Psoas muscle (tissue), 7 donors: ENCODE measurements at regions not wholly inside any gene's neighbourhood (a gene's known extent, or its start where the extent isn't known, plus 50 kb on each side); places are given as distances from the start of the nearest gene placed in this dataset.

Source experiments
- ATAC-seq, 4 donors: fragments of 200-7000 bp; cut with Tn5 transposase; one replicate each; pipeline ENCODE4 v1.9.1; 2020; ENCODE audit warnings: moderate library complexity in 3 of 4, mild to moderate bottlenecking in 2 of 4
- DNase-seq, 2 donors: peaks; one replicate each; pipeline ENCODE4 v3.0.0-alpha.2; 2020
- H3K27ac ChIP-seq: fragments of 200-600 bp; one replicate; pipeline ENCODE4 v1.8.0; 2022
- H3K27me3 ChIP-seq, 3 donors: fragments of 200-600 bp in 1 of 3; one replicate each; pipeline versions ENCODE4 v1.6.1 to v1.8.0; 2013 to 2022; ENCODE audit warnings: low read length in 2 of 3, mild to moderate bottlenecking in 2 of 3, moderate library complexity in 1 of 3; ENCODE audit not compliant: insufficient read depth in 3 of 3
- H3K36me3 ChIP-seq, 2 donors: fragments of 200-600 bp in 1 of 2; one replicate each; pipeline versions ENCODE4 v1.6.1 to v1.8.0; 2013 to 2022; ENCODE audit warnings: low read depth in 1 of 2, mild to moderate bottlenecking in 1 of 2, moderate library complexity in 1 of 2; ENCODE audit not compliant: insufficient read depth in 1 of 2
- H3K4me1 ChIP-seq: fragments of 200-600 bp; one replicate; pipeline ENCODE4 v1.8.0; 2022
- H3K4me3 ChIP-seq: fragments of 200-600 bp; one replicate; pipeline ENCODE4 v1.8.0; 2022; ENCODE audit warnings: mild to moderate bottlenecking
- H3K9me3 ChIP-seq: fragments of 200-600 bp; one replicate; pipeline ENCODE4 v1.8.0; 2022
- WGBS, 3 donors: extraction: QIAGEN DNeasy Blood & Tissue Kit; methylation state at CpG; one replicate each; pipeline versions ENCODE4 v1.1.6 to v1.1.7; 2013; 5-methylcytosine and 5-hydroxymethylcytosine counted together
- intact Hi-C, 2 donors: fragments of 100-400 bp; cut with DNase I; formaldehyde crosslinking; loops; one replicate each; pipeline versions ENCODE4 v1.11.0 to v1.14.2; 2022
- TF ChIP-seq, protein P1 (sequence below): fragments of 200-600 bp; IDR thresholded peaks from one replicate; pipeline ENCODE4 v1.8.0; 2022; ENCODE audit warnings: antibody characterized with exemption
- donor health status: healthy with polysubstance abuse.
- donor health status: DM: no; HTN: no; CAD: no; lungs with moderate emphysema.
- donor health status: Bipolar disorder and iron deficiency.
- donor health status: healthy.
- donor health status: DM: yes; HTN: yes; CAD: no.
- donor health status: DM: no; HTN: no; CAD: no.
- donor health status: DM: yes; HTN: yes; CAD: no.

- H3K27ac ChIP-seq, result no peak overlapping the region
Observed at GRCh38 chr17:12567077-12568053, 98.3 kb upstream of the MYOCD start.

DNA sequence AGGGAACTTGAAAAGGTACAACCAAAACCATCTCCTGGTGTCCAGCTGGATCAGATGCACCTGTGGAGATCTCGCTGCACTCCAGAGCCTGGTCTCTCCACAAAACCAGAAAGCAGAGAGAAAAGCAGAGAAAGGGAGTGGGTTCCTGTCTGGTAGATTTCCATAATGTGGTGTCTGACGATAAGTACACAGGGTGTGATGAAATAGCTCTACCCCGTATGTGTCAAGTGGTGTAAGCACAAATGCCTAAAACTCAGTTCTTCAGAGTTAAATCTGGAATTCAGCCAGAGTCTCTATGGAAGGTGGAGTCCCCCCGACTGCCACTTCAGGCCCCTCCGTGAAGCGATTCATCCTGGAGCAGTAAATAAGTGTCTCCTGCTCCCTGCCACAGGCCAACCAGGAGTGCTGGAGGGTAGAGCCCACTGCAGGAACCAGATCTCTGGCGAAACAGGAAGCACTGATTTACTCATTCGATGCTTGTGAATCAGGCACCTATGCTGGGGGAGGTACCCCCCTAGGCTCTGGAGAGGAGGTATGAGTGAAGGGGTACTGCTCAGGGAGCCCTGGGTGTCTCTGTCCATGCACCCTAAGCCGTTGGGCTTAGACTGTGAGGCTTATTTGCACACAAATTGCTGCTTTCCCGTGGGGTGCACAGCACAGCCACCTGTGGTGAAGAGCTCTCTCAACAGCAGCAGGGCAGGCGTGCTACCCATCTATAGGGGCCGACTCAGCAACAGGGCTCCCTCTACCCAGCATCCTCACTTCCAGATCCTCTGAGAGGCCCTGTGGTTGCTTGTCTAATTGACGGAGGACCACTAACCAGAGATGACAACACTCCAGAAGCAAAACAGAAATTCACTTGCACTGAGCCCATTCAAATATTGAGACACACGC is 97.1 kb upstream of the MYOCD start:
- H3K4me1 ChIP-seq, result no peaks in the 10 kb centered on the region
- ATAC-seq, result no peak
- H3K27me3 ChIP-seq, result peaks cover 0 to 5% (median 0%) of the 10 kb centered on the region in 3 donors
- H3K4me3 ChIP-seq, result no peak overlapping the region
- intact Hi-C loops, result loop anchor here in 1 of 2 donors (10.0 kb wide), 1 partner anchor 64 kb away; no protein-coding TSS in a partner anchor
- H3K36me3 ChIP-seq, result no peaks in the 10 kb centered on the region
- 53 to 59% (median 59%) methylated on average over 14 of the region's 14 CpGs for WGBS, 3 donors
- TF ChIP-seq, protein P1, sequence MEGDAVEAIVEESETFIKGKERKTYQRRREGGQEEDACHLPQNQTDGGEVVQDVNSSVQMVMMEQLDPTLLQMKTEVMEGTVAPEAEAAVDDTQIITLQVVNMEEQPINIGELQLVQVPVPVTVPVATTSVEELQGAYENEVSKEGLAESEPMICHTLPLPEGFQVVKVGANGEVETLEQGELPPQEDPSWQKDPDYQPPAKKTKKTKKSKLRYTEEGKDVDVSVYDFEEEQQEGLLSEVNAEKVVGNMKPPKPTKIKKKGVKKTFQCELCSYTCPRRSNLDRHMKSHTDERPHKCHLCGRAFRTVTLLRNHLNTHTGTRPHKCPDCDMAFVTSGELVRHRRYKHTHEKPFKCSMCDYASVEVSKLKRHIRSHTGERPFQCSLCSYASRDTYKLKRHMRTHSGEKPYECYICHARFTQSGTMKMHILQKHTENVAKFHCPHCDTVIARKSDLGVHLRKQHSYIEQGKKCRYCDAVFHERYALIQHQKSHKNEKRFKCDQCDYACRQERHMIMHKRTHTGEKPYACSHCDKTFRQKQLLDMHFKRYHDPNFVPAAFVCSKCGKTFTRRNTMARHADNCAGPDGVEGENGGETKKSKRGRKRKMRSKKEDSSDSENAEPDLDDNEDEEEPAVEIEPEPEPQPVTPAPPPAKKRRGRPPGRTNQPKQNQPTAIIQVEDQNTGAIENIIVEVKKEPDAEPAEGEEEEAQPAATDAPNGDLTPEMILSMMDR, result no peak
- no peak overlapping the region for H3K27ac ChIP-seq
- no peak for DNase-seq
- no peaks in the 10 kb centered on the region for H3K9me3 ChIP-seq

More at GRCh38 chr17:12567077-12568053, 98.3 kb upstream of the MYOCD start:
- H3K9me3 ChIP-seq, result no peaks in the 10 kb centered on the region
- H3K36me3 ChIP-seq, result no peaks in the 10 kb centered on the region
- 55 to 56% (median 56%) methylated on average over 10 of the region's 10 CpGs for WGBS, 3 donors
- H3K4me3 ChIP-seq, result no peak overlapping the region
- DNase-seq, result no peak
- TF ChIP-seq, protein P1, result no peak
- peaks cover 0 to 5% (median 0%) of the 10 kb centered on the region in 3 donors for H3K27me3 ChIP-seq
- ATAC-seq, result no peak
- intact Hi-C loops, result loop anchor here in 1 of 2 donors (10.0 kb wide), 1 partner anchor 63 kb away; no protein-coding TSS in a partner anchor
- H3K4me1 ChIP-seq, result no peaks in the 10 kb centered on the region

DNA sequence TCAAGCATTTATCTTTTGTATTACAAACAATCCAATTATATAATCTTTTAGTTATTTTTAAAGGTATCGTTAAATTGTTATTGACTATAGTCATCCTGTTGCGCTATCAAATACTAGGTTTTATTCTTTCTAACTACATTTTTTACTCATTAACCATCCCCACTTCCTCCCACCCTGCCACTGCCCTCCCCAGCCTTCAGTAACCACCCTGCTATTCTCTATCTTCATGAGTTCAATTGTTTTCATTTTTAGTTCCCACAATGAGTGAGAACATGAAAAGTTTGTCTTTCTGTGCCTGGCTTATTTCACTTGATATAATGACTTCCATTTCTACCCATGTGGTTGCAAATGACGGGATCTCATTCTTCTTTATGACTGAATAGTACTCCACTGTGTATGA is 94.1 kb upstream of the MYOCD start:
- DNase-seq (no peak), ATAC-seq (no peak)
- Histone ChIP-seq H3K36me3 (no peaks in the 10 kb centered on the region), H3K4me1 (no peaks in the 10 kb centered on the region), H3K9me3 (no peaks in the 10 kb centered on the region), H3K27ac (no peak overlapping the region), H3K27me3 (peaks cover 0 to 5% (median 0%) of the 10 kb centered on the region in 3 donors), H3K4me3 (no peak overlapping the region)
- TF ChIP-seq, protein P1, result no peak
- intact Hi-C loops, result no loop called here
- 91 to 93% (median 91%) methylated on average over 3 of the region's 3 CpGs for WGBS, 3 donors

GRCh38 chr17:12574525-12574924 is 91.2 kb upstream of the MYOCD start:
- TF ChIP-seq, protein P1, result no peak
- no peak overlapping the region for H3K27ac ChIP-seq
- ATAC-seq (no peak), DNase-seq (no peak)
- intact Hi-C loops, result no loop called here
- H3K9me3 ChIP-seq, result no peaks in the 10 kb centered on the region
- H3K27me3 ChIP-seq, result no peaks in the 10 kb centered on the region
- H3K4me1 ChIP-seq, result no peaks in the 10 kb centered on the region
- no peak overlapping the region for H3K4me3 ChIP-seq
- H3K36me3 ChIP-seq, result no peaks in the 10 kb centered on the region
- 56 to 80% (median 62%) methylated on average over 2 of the region's 2 CpGs for WGBS, 3 donors
